ENCODE measurements at regions not wholly inside any gene's neighbourhood (a gene's known extent, or its start where the extent isn't known, plus 50 kb on each side); places are given as distances from the start of the nearest gene placed in this dataset.

DNA sequence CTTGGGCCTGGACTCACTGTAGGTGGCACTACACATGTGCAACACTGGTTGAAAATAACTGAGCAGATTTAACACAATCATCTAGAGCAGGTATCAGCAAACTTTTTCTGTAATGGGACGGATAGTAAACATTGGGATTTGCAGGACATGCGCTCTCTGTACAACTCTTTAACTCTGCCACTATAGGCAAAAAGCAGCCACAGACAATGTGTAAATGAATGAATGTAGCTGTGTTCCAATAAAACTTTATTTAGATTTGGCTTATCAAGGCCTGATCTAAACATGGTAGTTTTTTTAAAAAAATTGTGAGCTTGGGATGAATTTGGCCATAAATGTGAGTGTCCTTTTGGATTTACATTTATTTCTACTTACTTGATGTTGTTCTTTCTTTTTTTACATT lies 407.3 kb downstream of the FAT4 start:
- TF ChIP-seq, protein P1, sequence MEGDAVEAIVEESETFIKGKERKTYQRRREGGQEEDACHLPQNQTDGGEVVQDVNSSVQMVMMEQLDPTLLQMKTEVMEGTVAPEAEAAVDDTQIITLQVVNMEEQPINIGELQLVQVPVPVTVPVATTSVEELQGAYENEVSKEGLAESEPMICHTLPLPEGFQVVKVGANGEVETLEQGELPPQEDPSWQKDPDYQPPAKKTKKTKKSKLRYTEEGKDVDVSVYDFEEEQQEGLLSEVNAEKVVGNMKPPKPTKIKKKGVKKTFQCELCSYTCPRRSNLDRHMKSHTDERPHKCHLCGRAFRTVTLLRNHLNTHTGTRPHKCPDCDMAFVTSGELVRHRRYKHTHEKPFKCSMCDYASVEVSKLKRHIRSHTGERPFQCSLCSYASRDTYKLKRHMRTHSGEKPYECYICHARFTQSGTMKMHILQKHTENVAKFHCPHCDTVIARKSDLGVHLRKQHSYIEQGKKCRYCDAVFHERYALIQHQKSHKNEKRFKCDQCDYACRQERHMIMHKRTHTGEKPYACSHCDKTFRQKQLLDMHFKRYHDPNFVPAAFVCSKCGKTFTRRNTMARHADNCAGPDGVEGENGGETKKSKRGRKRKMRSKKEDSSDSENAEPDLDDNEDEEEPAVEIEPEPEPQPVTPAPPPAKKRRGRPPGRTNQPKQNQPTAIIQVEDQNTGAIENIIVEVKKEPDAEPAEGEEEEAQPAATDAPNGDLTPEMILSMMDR (IDR thresholded peaks at IDR 0.05; ENCODE audit: low read depth, low read length), result no peak
- TF ChIP-seq EZH2phosphoT487 (IDR thresholded peaks at IDR 0.05; ENCODE audit: low read depth), result no peak
